GM12874 (cell line): ENCODE measurements at regions not wholly inside any gene's neighbourhood (a gene's known extent, or its start where the extent isn't known, plus 50 kb on each side); places are given as distances from the start of the nearest gene placed in this dataset.

Experiments used
- TF ChIP-seq, protein P1 (sequence below): IDR thresholded peaks from 2 replicates; pipeline ENCODE4 v1.5.1; 2011; ENCODE audit warnings: low read depth, mild to moderate bottlenecking, control low read depth, low read length, moderate library complexity; ENCODE audit not compliant: insufficient read depth

DNA sequence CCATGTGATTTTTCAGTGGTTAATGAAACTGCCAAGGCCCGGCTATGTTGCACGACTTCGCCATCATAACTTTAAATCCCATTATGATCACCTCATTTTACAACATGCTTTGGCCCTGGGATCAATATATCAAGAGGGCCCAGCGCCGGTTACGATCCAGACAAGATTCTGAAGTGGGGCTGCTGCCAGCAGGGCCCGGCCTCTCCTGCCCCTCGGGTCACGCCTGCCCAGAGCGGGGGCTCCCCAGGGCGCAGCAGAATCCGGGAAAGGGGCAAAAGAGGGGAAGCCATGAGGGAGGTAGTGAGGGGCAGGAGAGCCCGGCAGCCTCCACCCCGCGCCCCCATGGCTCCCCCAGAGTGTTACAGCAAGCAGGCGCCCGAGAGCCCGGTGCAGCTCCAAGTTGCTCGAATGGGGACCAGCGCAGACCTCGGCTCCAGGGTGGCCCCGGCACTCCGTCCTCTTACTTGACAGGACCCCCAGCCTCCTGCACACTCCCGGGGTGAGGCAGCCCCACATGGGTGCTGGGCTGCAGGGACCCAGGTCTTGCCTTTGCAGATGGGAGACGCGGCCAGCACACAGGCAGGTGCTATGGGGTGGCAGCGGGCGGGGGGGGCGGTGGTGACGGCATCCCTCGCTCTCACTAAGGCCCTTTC, 129.8 kb upstream of the NKX1-1 start:
- TF ChIP-seq, protein P1, sequence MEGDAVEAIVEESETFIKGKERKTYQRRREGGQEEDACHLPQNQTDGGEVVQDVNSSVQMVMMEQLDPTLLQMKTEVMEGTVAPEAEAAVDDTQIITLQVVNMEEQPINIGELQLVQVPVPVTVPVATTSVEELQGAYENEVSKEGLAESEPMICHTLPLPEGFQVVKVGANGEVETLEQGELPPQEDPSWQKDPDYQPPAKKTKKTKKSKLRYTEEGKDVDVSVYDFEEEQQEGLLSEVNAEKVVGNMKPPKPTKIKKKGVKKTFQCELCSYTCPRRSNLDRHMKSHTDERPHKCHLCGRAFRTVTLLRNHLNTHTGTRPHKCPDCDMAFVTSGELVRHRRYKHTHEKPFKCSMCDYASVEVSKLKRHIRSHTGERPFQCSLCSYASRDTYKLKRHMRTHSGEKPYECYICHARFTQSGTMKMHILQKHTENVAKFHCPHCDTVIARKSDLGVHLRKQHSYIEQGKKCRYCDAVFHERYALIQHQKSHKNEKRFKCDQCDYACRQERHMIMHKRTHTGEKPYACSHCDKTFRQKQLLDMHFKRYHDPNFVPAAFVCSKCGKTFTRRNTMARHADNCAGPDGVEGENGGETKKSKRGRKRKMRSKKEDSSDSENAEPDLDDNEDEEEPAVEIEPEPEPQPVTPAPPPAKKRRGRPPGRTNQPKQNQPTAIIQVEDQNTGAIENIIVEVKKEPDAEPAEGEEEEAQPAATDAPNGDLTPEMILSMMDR = no peak

DNA sequence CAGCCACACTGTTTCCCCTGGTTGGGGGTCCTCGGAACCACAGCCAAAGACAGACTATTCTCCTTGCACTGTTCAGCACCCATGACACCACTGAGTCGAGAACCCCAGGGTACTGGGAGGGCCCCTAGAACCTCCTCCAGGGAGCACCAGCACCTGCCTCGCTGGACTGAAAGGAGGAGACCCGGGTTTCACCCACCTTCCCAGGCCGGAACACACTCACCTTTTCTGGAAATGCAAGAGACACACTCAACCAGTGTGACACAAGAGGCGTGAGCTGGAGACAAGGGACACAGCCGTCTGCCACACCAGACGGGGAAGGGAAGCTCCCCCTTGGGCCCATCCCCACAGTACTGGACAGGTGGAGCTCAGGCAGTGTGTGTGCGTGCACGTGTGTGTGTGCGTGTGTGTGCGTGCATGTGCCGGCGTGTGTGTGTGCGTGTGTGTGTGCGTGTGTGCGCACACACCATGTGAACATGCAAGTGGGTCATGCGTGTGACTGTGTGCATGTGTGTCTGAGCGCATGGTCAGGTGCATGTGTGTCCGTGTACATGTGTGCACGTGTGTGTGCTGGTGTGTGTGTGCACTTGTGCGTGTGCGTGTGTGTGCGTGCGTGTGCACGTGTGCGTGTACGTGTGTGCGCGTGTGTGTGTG, 128.8 kb upstream of the NKX1-1 start:
- TF ChIP-seq, protein P1 = no peak

DNA sequence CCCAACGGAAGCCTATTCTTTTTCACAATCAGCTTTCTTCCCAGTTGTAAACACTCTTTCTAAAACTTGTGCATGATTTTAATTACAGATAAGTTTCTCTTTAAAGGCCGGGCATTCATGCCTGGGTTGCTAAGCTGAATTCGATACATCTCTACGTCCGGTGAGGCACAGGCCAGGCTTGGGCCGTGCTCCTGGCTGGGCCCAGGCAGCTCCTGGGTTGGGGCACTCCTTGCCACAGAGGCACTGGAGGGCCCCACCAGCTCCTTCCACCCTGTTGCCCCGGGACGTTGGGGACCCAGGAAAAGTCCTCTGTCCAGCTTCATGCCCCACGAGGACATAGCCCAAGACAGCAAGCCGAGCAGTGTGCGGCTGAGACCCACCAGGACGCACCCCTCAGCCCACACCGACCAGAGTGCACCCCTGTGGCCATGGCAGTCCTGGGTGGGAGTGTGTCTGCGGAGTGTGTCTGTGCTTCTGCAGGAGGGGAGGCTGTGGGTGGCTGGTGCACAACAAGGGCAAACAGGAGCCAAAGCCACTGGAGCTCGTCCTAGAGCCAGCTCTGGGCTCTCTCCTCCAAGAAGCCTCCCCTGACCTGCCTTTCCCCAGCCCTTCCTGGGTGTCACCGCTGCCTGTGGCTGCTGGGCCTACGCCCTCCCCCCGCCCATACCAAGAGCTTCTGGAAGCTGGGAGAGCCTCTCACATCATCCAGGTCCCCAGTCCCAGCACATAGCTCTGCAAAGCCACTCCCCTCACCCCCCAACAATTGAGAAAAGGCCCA, 128.0 kb upstream of the NKX1-1 start:
- TF ChIP-seq, protein P1 = no peak

DNA sequence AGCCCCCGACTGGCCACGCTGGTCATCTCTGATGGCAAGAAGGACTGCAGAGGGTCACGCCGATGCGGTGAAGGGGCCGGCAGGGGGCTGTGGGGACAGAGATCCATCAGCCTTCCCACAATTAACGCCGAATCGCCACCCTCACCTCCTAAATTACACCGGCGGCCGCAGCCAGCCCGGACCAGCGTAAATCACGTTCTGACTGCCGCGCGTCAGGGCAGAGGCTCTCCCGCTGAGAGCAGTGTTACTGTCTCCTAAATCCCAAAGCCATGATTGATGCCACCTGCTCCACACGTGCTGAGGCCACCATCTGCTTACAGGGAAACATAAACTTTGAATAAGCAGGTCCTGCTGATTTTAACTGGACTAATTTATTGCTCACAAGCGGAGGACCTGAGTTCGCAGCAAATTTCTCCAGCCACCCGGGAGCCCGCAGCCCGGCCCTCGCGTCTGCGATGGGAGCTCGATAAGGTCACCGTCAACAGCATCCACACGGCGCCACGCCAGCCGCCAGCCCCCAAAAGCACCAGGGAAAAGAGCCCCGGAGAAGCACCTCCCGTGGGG, 127.3 kb upstream of the NKX1-1 start:
- TF ChIP-seq, protein P1 = no peak

DNA sequence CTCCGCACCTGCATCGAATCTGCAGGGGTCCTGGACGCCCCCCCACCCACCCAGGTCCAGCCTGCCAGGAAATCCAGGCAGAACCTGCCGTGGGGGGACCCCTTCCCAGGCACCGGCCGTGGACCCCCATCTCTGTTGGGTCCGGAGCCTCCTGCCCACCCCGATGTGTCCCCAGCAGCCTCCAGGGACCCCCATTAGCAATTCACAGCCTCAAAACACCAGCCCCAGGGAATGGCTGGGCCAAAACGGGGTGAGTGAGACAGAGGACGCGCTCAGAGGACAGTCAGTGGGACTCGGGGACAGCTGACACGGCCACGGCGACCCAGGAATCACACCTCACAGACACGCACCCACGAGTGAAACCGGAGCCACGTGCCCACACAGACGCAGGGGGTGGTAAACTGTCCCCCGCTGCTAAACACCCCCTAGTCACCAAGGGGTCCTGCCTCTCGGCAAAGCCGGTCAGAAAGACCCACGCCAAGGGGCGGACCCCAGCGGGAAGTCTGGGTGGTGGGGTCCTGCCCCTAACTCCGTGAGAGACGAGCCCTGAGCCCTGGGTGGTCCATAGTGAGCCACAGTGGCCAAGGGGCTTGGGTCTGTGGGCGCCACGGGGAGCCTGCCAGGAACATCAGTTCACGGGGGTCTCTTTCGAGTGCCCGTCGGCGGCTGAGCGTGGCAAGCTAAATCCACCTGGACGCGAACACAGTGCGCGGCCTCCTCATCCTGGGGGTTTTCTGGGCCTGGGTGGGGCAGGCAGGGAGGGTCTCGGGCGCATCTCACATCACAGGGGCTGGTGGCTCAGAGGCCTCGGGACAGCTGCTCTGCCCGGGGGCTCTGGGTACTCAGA, 126.5 kb upstream of the NKX1-1 start:
- TF ChIP-seq, protein P1 = no peak

DNA sequence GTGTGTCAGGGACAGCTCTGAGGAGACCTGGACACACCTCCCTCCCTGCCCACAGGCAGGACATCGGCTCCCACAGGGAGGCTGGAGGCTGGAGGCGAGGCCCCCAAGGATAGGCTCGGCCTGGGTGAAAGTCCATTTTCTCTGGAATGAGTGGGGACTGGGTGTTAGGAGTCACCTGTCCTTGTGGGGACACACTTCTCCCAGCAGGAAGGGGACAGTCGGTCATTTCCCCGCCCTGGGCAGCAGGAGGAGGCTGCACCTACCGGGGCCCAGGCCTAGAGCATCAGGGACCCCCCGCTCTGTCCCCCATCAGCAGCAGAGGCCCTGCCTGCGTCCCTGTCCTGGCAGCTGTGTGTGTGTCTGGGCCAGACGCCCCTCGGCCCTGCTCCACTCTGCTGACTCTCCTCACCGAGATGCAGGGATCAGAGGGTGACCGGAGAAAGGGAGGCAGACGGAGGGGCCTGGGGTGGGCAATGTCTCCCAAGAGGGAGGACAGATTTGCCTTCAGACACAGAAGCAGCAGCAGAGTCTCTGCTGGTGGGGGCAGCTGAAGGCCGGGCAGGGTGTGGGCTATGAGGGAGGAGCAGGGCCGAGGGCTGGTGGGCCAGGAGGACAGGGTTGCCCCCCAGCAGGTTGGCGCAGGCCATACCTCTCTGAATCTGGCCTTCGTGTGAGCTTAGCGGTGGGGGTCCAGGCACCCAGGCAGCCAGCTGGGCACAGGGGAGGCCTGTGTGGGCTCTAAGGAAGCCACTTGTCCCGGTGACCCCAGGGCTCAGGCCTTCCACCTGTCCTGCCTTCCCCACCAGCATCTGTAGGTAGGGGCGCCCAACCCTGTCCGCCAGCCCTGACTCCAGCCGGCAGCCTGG, 125.7 kb upstream of the NKX1-1 start:
- TF ChIP-seq, protein P1 = no peak
